CD14-positive monocyte (primary cell): ENCODE measurements at regions not wholly inside any gene's neighbourhood (a gene's known extent, or its start where the extent isn't known, plus 50 kb on each side); places are given as distances from the start of the nearest gene placed in this dataset.

Source experiments
- DNase-seq, 3 donors: peaks; one replicate each; pipeline ENCODE4 v3.0.0-alpha.2; 2011 to 2022
- H2AFZ ChIP-seq: 2 replicates; pipeline ENCODE4 v1.6.0; 2012; ENCODE audit warnings: mild to moderate bottlenecking, low read depth, low read length, inconsistent platforms; ENCODE audit not compliant: insufficient read depth, poor library complexity, severe bottlenecking
- H3K27ac ChIP-seq, 2 donors: 1 replicate in 1 of 2; 2 replicates in 1 of 2; pipeline ENCODE4 v1.5.1; 2012 to 2013; ENCODE audit warnings: low read length in 2 of 2, control low read depth in 1 of 2, inconsistent platforms in 1 of 2, low read depth in 1 of 2, mild to moderate bottlenecking in 1 of 2
- H3K27me3 ChIP-seq, 2 donors: one replicate each; pipeline versions ENCODE4 v1.6.0 to v1.6.1; 2011 to 2013; ENCODE audit warnings: low read length in 2 of 2; ENCODE audit not compliant: control insufficient read depth in 2 of 2, insufficient read depth in 2 of 2
- H3K36me3 ChIP-seq, 2 donors: replicated peaks in 1 of 2; 1 replicate in 1 of 2; 2 replicates in 1 of 2; pipeline versions ENCODE4 v1.5.1 to v1.6.1; 2012 to 2013; ENCODE audit warnings: low read length in 2 of 2, control low read depth in 1 of 2, inconsistent platforms in 1 of 2, mild to moderate bottlenecking in 1 of 2; ENCODE audit not compliant: insufficient read depth in 2 of 2, control insufficient read depth in 1 of 2
- H3K4me1 ChIP-seq, 2 donors: 1 replicate in 1 of 2; 2 replicates in 1 of 2; pipeline versions ENCODE4 v1.5.1 to v1.6.1; 2012 to 2013; ENCODE audit warnings: low read length in 2 of 2, control low read depth in 1 of 2, inconsistent platforms in 1 of 2, mild to moderate bottlenecking in 1 of 2, moderate library complexity in 1 of 2; ENCODE audit not compliant: insufficient read depth in 2 of 2, control insufficient read depth in 1 of 2
- H3K4me2 ChIP-seq: replicated peaks from 2 replicates; pipeline ENCODE3; 2012; ENCODE audit warnings: low read length, moderate library complexity, mild to moderate bottlenecking; ENCODE audit not compliant: poor library complexity, severe bottlenecking; ENCODE audit errors: extremely low read depth
- H3K4me3 ChIP-seq, 3 experiments: fragments of 200-600 bp in 1 of 3; sonication (generic) in 1 of 3; replicated peaks in 1 of 3; 1 replicate in 2 of 3; 2 replicates in 1 of 3; pipeline ENCODE4 v1.5.1; 2011 to 2013; ENCODE audit warnings: low read length in 3 of 3, mild to moderate bottlenecking in 3 of 3, control low read depth in 2 of 3, low read depth in 2 of 3, inconsistent platforms in 1 of 3, moderate library complexity in 1 of 3
- H3K79me2 ChIP-seq: 2 replicates; pipeline ENCODE4 v1.6.0; 2012; ENCODE audit warnings: mild to moderate bottlenecking, control low read depth, inconsistent platforms, low read length, moderate library complexity; ENCODE audit not compliant: insufficient read depth
- H3K9ac ChIP-seq: 2 replicates; pipeline ENCODE4 v1.6.0; 2017; ENCODE audit warnings: low read length, mild to moderate bottlenecking; ENCODE audit not compliant: insufficient read depth, poor library complexity, severe bottlenecking
- H3K9me3 ChIP-seq, 2 donors: replicated peaks in 1 of 2; 1 replicate in 1 of 2; 2 replicates in 1 of 2; pipeline versions ENCODE4 v1.5.1 to v1.6.1; 2012 to 2013; ENCODE audit warnings: low read length in 2 of 2, control low read depth in 1 of 2; ENCODE audit not compliant: control insufficient read depth in 1 of 2, insufficient read depth in 1 of 2
- H4K20me1 ChIP-seq: 2 replicates; pipeline ENCODE4 v1.6.0; 2012; ENCODE audit warnings: mild to moderate bottlenecking, low read length, control low read depth, moderate library complexity; ENCODE audit not compliant: insufficient read depth
- H3K27ac Mint-ChIP-seq, 7 donors: one replicate each; pipeline ENCODE4 v1.8.0; 2020; ENCODE audit warnings: mild to moderate bottlenecking in 7 of 7, mixed read lengths in 7 of 7, moderate library complexity in 6 of 7, inconsistent platforms in 2 of 7
- H3K27me3 Mint-ChIP-seq, 3 donors: one replicate each; pipeline ENCODE4 v1.8.0; 2021 to 2022; ENCODE audit warnings: low read depth in 3 of 3, mild to moderate bottlenecking in 3 of 3, mixed read lengths in 3 of 3, moderate library complexity in 3 of 3, inconsistent platforms in 1 of 3
- H3K36me3 Mint-ChIP-seq, 2 donors: one replicate each; pipeline ENCODE4 v1.8.0; 2020; ENCODE audit warnings: mixed read lengths in 2 of 2, inconsistent platforms in 1 of 2, mild to moderate bottlenecking in 1 of 2
- H3K4me1 Mint-ChIP-seq: one replicate; pipeline ENCODE4 v1.8.0; 2020; ENCODE audit warnings: mild to moderate bottlenecking, mixed read lengths
- H3K4me3 Mint-ChIP-seq, 2 donors: one replicate each; pipeline ENCODE4 v1.8.0; 2020; ENCODE audit warnings: mild to moderate bottlenecking in 2 of 2, mixed read lengths in 2 of 2, moderate library complexity in 1 of 2
- H3K9me3 Mint-ChIP-seq, 7 donors: one replicate each; pipeline ENCODE4 v1.8.0; 2020 to 2022; ENCODE audit warnings: mixed read lengths in 7 of 7, mild to moderate bottlenecking in 6 of 7, moderate library complexity in 6 of 7, inconsistent platforms in 2 of 7
- CTCF ChIP-seq: fragments of 200-600 bp; IDR thresholded peaks from one replicate; pipeline ENCODE4 v1.8.0; 2022; ENCODE audit warnings: antibody characterized with exemption, mild to moderate bottlenecking
- WGBS: methylation state at CpG from one replicate; pipeline ENCODE4 v1.1.5; 2013; ENCODE audit warnings: missing lambda C conversion rate; ENCODE audit not compliant: insufficient coverage; 5-methylcytosine and 5-hydroxymethylcytosine counted together
- intact Hi-C, 2 donors: fragments of 100-400 bp; cut with micrococcal nuclease; formaldehyde crosslinking; loops; one replicate each; pipeline versions ENCODE4 v1.15.0 to v1.15.1; 2023

- no peaks in the 10 kb centered on the region for H3K9me3 ChIP-seq
- intact Hi-C loops = no loop called here
- no peak for TF ChIP-seq CTCF
- H2AFZ ChIP-seq = no peak overlapping the region
- H3K27me3 Mint-ChIP-seq = no peaks in the 10 kb centered on the region
- H3K79me2 ChIP-seq = no peaks in the 10 kb centered on the region
- no peak overlapping the region for H3K4me3 ChIP-seq
- H3K27ac ChIP-seq = no peak overlapping the region
- no CpG with 5 or more reads among the region's 2 CpGs for WGBS
- H3K36me3 ChIP-seq = no peaks in the 10 kb centered on the region
- H3K9me3 Mint-ChIP-seq = peaks cover 0 to 2% (median 0%) of the 10 kb centered on the region in 7 donors
- H4K20me1 ChIP-seq = no peaks in the 10 kb centered on the region
- H3K4me2 ChIP-seq = no peak overlapping the region
- H3K9ac ChIP-seq = no peak overlapping the region
- H3K27ac Mint-ChIP-seq = no peak overlapping the region
- no peaks in the 10 kb centered on the region for H3K27me3 ChIP-seq
- H3K4me1 ChIP-seq = no peaks in the 10 kb centered on the region
- no peak overlapping the region for H3K4me3 Mint-ChIP-seq
- no peak for DNase-seq
- no peaks in the 10 kb centered on the region for H3K4me1 Mint-ChIP-seq
- H3K36me3 Mint-ChIP-seq = no peaks in the 10 kb centered on the region
These were observed 113.3 kb downstream of the PWWP3B start for GRCh38 chrX:106281383-106281782.

- Histone ChIP-seq H3K4me3 (no peak overlapping the region), H3K36me3 (no peaks in the 10 kb centered on the region), H3K9ac (no peak overlapping the region), H3K27ac (no peak overlapping the region), H3K9me3 (no peaks in the 10 kb centered on the region), H3K27me3 (no peaks in the 10 kb centered on the region), H3K4me2 (no peak overlapping the region), H4K20me1 (no peaks in the 10 kb centered on the region), H2AFZ (no peak overlapping the region), H3K79me2 (no peaks in the 10 kb centered on the region), H3K4me1 (no peaks in the 10 kb centered on the region)
- Mint-ChIP-seq H3K4me3 (no peak overlapping the region), H3K27me3 (no peaks in the 10 kb centered on the region), H3K27ac (no peak overlapping the region), H3K36me3 (no peaks in the 10 kb centered on the region), H3K4me1 (no peaks in the 10 kb centered on the region), H3K9me3 (peaks cover 0 to 2% (median 0%) of the 10 kb centered on the region in 7 donors)
- no peak for TF ChIP-seq CTCF
- DNase-seq = no peak
- no CpG with 5 or more reads among the region's 4 CpGs for WGBS
- intact Hi-C loops = no loop called here
These were observed 115.7 kb downstream of the PWWP3B start for GRCh38 chrX:106283841-106284240.
